Mammary epithelial cell (primary cell): ENCODE measurements at regions not wholly inside any gene's neighbourhood (a gene's known extent, or its start where the extent isn't known, plus 50 kb on each side); places are given as distances from the start of the nearest gene placed in this dataset.

Experiments used
- CTCF ChIP-seq, 2 donors: IDR thresholded peaks in 1 of 2; conservative IDR thresholded peaks in 1 of 2; 2 replicates each; pipeline ENCODE4 v1.5.1; 2011 to 2012; ENCODE audit warnings: inconsistent platforms in 2 of 2, low read length in 2 of 2, mild to moderate bottlenecking in 2 of 2, control low read depth in 1 of 2, low read depth in 1 of 2; ENCODE audit not compliant: insufficient read depth in 1 of 2; ENCODE audit errors: extremely low read depth in 1 of 2
- EZH2 ChIP-seq: IDR thresholded peaks from 2 replicates; pipeline ENCODE4 v1.6.1; 2012; ENCODE audit warnings: low read length, inconsistent platforms, borderline replicate concordance

- no peak for TF ChIP-seq CTCF (conservative IDR thresholded peaks at IDR 0.05 in 1 of 2, IDR thresholded peaks at IDR 0.05 in 1 of 2; ENCODE audit: extremely low read depth in 1 of 2, insufficient read depth in 1 of 2, low read depth in 1 of 2, low read length in 2 of 2)
- TF ChIP-seq EZH2 = no peak
Measured at GRCh38 chr13:100728201-100728600, 53.6 kb upstream of the TMTC4 start.
